HG03280 (cell line): ENCODE measurements at regions not wholly inside any gene's neighbourhood (a gene's known extent, or its start where the extent isn't known, plus 50 kb on each side); places are given as distances from the start of the nearest gene placed in this dataset.
"Not testable (repeated sequence)": the region's sequence is repeated elsewhere in the genome, so short reads cannot be mapped to it uniquely, and the experiment has no call there.

Experiments
- ATAC-seq: cut with Tn5 transposase; IDR thresholded peaks from one replicate; pipeline ENCODE4 v1.9.1; 2021; ENCODE audit warnings: mild to moderate bottlenecking, moderate library complexity; ENCODE audit not compliant: unreplicated experiment

DNA sequence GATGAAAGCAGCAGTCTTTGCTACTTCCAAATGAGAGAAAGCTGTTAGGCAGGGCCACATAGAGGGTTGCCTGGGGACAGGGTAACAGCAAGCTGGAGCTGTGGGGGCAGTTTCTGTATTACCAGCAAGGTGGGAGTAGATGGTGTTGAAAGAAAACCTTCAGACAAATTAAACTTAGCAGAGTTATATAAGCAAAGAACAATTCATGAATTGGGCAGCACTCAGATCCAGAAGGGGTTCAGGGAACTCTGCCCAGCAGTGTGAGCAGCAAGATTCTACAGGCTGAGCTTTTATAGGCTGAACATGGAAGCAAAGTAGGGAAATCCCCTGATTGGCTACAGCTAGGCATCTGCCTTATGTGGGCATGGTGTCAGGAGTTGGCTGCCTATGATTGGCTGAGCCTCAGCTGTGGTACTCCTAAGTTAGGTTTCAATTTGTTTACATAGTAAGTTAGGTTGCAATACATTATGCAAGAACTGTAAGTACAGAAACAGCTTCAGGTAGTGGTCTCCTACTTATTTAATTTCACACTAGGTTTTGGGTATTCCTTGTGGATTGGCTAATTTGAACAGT lies 64.1 kb upstream of the TMPRSS2 start:
- ATAC-seq: no peak

GRCh38 chr21:41570791-41571355 lies 62.9 kb upstream of the TMPRSS2 start:
- ATAC-seq: peak; percentile 89

DNA sequence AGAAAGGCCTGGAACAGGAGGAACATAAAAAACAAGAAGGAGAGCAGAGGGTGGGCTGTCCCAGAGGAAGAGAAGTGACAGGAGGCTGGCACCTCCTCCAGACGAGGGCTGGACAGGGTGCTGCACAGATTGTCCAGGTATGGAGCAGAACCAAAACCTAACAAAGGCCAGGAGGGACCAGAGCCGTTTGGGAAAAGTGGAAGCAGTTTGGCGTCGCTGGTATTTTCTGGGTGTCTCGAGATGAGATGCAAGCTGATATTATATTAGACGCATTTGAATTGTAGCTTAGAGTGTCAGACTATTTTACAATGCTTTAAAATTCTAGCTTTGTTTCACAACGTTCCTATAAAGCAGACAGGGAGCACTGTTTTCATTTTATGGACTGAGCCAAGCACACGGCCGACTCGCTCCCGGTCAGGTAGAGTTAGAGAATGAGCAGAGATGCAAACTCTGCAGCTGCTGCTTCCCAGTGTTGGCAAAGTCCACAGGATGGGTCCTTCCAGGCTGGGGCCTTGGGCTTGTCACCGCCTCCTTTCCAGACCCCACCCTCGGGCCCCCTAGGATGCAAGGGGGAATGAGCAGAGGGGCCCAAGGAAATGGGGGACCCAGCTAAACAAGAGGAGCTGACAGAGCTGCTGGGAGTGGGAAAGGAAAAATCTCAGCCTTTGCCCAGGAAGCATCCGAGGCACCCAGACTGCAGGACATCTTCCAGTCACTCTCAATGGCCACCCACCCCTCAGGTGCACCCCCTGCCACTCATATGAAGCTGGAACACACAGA lies 60.8 kb upstream of the TMPRSS2 start:
- ATAC-seq: no peak

- no peak for ATAC-seq
These were observed 60.0 kb upstream of the TMPRSS2 start for GRCh38 chr21:41567901-41568510.

- not testable (repeated sequence) for ATAC-seq
These were observed 59.3 kb upstream of the TMPRSS2 start for GRCh38 chr21:41567237-41567636.

DNA sequence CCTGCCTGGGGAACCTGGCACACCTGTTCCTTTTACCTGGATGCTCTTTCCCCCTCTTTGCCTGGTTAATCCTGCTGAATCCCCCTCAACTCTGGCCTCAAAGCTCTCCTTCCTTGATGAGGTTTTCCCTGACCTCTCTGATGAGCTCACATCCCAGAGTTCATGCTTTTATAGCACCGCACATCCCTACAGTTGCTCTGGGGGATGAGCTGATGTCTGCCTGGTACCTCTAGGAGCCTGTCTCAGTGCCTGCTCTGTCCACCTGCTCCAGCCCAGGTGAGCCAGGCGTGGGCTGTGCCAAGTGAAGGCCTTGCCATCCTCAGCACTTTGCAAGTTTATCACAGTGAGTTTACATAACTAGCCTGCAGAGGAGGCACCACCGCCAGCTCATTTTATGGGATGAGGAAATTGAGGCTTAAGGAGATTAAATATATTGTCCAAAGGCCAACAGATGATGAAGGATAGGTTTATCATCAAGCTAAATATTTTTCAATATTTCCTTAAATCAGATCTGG lies 58.6 kb upstream of the TMPRSS2 start:
- no peak for ATAC-seq

GRCh38 chr21:41565550-41565949 lies 57.6 kb upstream of the TMPRSS2 start:
- no peak for ATAC-seq

DNA sequence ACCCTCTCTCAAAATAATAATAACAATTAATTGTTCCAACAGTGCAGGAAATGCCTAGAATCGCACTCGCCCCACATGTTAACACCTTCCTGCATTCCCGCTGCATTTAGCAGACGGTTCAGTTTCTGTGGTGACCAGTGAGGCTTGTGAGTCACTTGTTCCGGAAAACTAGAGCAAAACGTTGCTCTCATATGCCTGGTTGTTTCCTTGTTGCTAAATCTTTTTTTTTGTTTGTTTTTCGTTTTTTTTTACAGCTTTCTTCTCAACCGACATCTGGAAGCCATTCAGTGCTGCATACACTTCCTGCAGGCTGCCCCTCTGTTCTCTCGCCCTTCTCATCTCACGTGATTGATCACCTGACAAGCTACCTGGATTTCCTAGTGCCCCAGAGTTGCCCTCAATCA lies 56.9 kb upstream of the TMPRSS2 start:
- no peak for ATAC-seq

DNA sequence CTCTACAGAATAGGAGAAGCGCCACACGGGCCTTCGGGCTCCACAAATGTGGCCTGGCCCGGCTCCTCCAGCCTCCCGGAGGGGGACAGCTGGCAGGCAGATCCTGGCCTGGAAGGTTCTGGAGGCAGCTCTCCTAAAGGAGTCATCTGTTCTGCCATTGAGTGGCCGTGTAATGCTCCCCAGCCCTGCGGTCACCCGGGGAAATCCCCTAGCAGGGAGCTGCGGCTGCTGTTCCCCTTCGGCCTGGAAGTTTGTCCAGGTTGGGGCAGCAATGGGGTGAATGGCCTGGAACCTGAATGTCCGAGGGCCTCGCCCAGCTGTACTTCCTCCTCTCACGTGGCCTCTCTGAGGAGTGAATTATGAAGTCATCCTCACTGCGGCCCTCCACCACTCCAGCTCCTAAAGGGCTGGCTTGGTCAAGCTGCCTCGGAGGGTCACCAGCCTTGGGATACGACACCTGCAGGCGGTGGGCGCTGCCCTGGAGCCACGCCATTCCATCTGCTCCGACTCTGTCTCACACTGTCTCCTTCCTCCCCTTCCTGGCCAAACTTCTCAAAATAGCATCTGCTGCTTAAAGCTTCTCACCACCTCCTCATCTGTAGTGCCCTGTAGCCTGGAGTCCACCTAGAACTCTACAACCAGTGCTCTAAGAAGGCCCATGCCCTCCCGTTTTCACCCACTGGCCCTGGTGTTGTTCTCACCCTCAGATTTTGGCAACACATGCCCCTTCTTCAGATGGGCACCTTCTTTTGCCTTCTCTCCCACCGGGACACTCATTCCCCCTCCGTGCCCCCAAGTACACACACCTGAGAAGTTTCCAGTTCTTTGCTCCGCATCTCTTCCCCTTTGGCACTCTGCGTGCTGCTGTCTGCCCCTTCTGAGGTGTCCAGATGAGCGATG lies 54.4 kb upstream of the TMPRSS2 start:
- no peak for ATAC-seq

GRCh38 chr21:41561701-41562100 lies 53.7 kb upstream of the TMPRSS2 start:
- ATAC-seq: no peak

GRCh38 chr21:41560661-41561158 lies 52.8 kb upstream of the TMPRSS2 start:
- ATAC-seq: no peak

- ATAC-seq: no peak
These were observed 52.0 kb upstream of the TMPRSS2 start for GRCh38 chr21:41559658-41560631.

- no peak for ATAC-seq
These were observed 50.9 kb upstream of the TMPRSS2 start for GRCh38 chr21:41558842-41559241.

DNA sequence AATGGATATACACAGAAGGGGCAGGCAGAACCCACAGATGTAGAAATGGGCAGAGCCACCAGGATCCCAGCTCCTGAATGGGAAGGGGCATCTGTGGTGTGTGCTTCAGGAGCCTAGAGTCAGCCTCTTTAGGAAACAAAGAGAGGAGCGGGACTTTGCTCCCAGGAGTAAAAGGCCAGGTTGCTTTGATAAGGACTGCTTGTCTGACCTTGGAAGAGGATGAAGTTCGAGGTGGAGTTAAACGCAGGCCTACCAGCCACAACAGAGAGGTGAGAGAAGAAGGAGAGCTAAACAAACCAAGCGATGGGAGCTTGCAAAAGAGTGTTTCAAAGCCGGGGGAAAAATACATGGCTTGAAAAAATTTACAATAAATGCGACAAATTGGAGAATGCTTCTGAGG lies 49.9 kb upstream of the TMPRSS2 start:
- no peak for ATAC-seq
